Activated naive CD4-positive, alpha-beta T cell treated with anti-CD3 and anti-CD28 coated beads, Interleukin-2, amount 10 ng/mL, durations not matched to agents 7 days and 5 days (primary cell): ENCODE measurements at regions not wholly inside any gene's neighbourhood (a gene's known extent, or its start where the extent isn't known, plus 50 kb on each side); places are given as distances from the start of the nearest gene placed in this dataset.
"Not testable (repeated sequence)": the region's sequence is repeated elsewhere in the genome, so short reads cannot be mapped to it uniquely, and the experiment has no call there.

ENCODE experiments used
- CTCF ChIA-PET: fragments of 350-600 bp; sonication (Branson Sonifier 250); formaldehyde crosslinking; loops from one replicate; lab custom pipeline; 2021; ENCODE audit warnings: antibody characterized with exemption; lab: Charles Lee
- DNase-seq: peaks from one replicate; pipeline ENCODE4 v3.0.0-alpha.2; 2020
- H3K27ac Mint-ChIP-seq: one replicate; pipeline ENCODE4 v1.8.0; 2021; ENCODE audit warnings: mild to moderate bottlenecking, moderate library complexity, mixed read lengths
- H3K27me3 Mint-ChIP-seq: one replicate; pipeline ENCODE4 v1.8.0; 2021; ENCODE audit warnings: mild to moderate bottlenecking, mixed read lengths
- H3K36me3 Mint-ChIP-seq: one replicate; pipeline ENCODE4 v1.8.0; 2021; ENCODE audit warnings: mixed read lengths
- H3K4me1 Mint-ChIP-seq: one replicate; pipeline ENCODE4 v1.8.0; 2021; ENCODE audit warnings: mixed read lengths
- H3K4me3 Mint-ChIP-seq: one replicate; pipeline ENCODE4 v1.8.0; 2021; ENCODE audit warnings: mild to moderate bottlenecking, moderate library complexity, mixed read lengths
- H3K9me3 Mint-ChIP-seq: one replicate; pipeline ENCODE4 v1.8.0; 2021; ENCODE audit warnings: mixed read lengths

GRCh38 chr17:70437656-70438055 lies 268.3 kb downstream of the KCNJ2 start:
- H3K9me3 Mint-ChIP-seq, result no peaks in the 10 kb centered on the region
- CTCF ChIA-PET, result no interaction called here
- H3K4me1 Mint-ChIP-seq, result no peaks in the 10 kb centered on the region
- no peaks in the 10 kb centered on the region for H3K27me3 Mint-ChIP-seq
- no peaks in the 10 kb centered on the region for H3K36me3 Mint-ChIP-seq
- H3K27ac Mint-ChIP-seq, result no peak overlapping the region
- DNase-seq, result no peak
- H3K4me3 Mint-ChIP-seq, result no peak overlapping the region

GRCh38 chr17:70446446-70446845 lies 277.1 kb downstream of the KCNJ2 start:
- CTCF ChIA-PET, result interaction anchor here (0.7 kb wide), 1 partner anchor 730 kb away, joined by 3 read pairs; no protein-coding TSS in a partner anchor
- H3K9me3 Mint-ChIP-seq, result peaks cover 2% of the 10 kb centered on the region
- H3K4me1 Mint-ChIP-seq, result no peaks in the 10 kb centered on the region
- H3K27me3 Mint-ChIP-seq, result no peaks in the 10 kb centered on the region
- no peak for DNase-seq
- no peak overlapping the region for H3K4me3 Mint-ChIP-seq
- no peak overlapping the region for H3K27ac Mint-ChIP-seq
- no peaks in the 10 kb centered on the region for H3K36me3 Mint-ChIP-seq

GRCh38 chr17:70447588-70447987 lies 278.3 kb downstream of the KCNJ2 start:
- CTCF ChIA-PET, result no interaction called here
- H3K27ac Mint-ChIP-seq, result no peak overlapping the region
- DNase-seq, result no peak
- no peaks in the 10 kb centered on the region for H3K4me1 Mint-ChIP-seq
- H3K36me3 Mint-ChIP-seq, result no peaks in the 10 kb centered on the region
- H3K4me3 Mint-ChIP-seq, result no peak overlapping the region
- H3K9me3 Mint-ChIP-seq, result peaks cover 2% of the 10 kb centered on the region
- no peaks in the 10 kb centered on the region for H3K27me3 Mint-ChIP-seq

GRCh38 chr17:70453075-70453474 lies 283.7 kb downstream of the KCNJ2 start:
- not testable (repeated sequence) for H3K27ac Mint-ChIP-seq, H3K4me3 Mint-ChIP-seq, DNase-seq, H3K36me3 Mint-ChIP-seq, H3K27me3 Mint-ChIP-seq, H3K9me3 Mint-ChIP-seq, H3K4me1 Mint-ChIP-seq
- CTCF ChIA-PET, result interaction anchor here (0.6 kb wide), 1 partner anchor 30 kb away, joined by 3 read pairs; no protein-coding TSS in a partner anchor

- CTCF ChIA-PET, result no interaction called here
- H3K36me3 Mint-ChIP-seq, result no peaks in the 10 kb centered on the region
Observed at GRCh38 chr17:70454377-70454776, 285.0 kb downstream of the KCNJ2 start.

GRCh38 chr17:70454908-70455307 lies 285.6 kb downstream of the KCNJ2 start:
- Mint-ChIP-seq H3K27ac (no peak overlapping the region), H3K36me3 (no peaks in the 10 kb centered on the region), H3K27me3 (no peaks in the 10 kb centered on the region), H3K4me3 (no peak overlapping the region), H3K9me3 (no peaks in the 10 kb centered on the region), H3K4me1 (no peaks in the 10 kb centered on the region)
- no peak for DNase-seq
- CTCF ChIA-PET, result no interaction called here

More at GRCh38 chr17:70454377-70454776, 285.0 kb downstream of the KCNJ2 start:
- H3K9me3 Mint-ChIP-seq, result no peaks in the 10 kb centered on the region
- H3K4me3 Mint-ChIP-seq, result no peak overlapping the region
- H3K27ac Mint-ChIP-seq, result no peak overlapping the region
- H3K4me1 Mint-ChIP-seq, result no peaks in the 10 kb centered on the region
- no peaks in the 10 kb centered on the region for H3K27me3 Mint-ChIP-seq
- no peak for DNase-seq

GRCh38 chr17:70464995-70465394 lies 295.7 kb downstream of the KCNJ2 start:
- Mint-ChIP-seq H3K4me1 (no peaks in the 10 kb centered on the region), H3K9me3 (no peaks in the 10 kb centered on the region), H3K27ac (no peak overlapping the region), H3K4me3 (no peak overlapping the region), H3K27me3 (no peaks in the 10 kb centered on the region), H3K36me3 (no peaks in the 10 kb centered on the region)
- DNase-seq, result no peak
- CTCF ChIA-PET, result no interaction called here

- Mint-ChIP-seq H3K36me3 (no peaks in the 10 kb centered on the region), H3K4me3 (no peak overlapping the region), H3K27me3 (no peaks in the 10 kb centered on the region), H3K9me3 (no peaks in the 10 kb centered on the region), H3K4me1 (no peaks in the 10 kb centered on the region), H3K27ac (no peak overlapping the region)
- CTCF ChIA-PET, result no interaction called here
- DNase-seq, result no peak
Observed at GRCh38 chr17:70468661-70469060, 299.3 kb downstream of the KCNJ2 start.

GRCh38 chr17:70473049-70473448 lies 303.7 kb downstream of the KCNJ2 start:
- H3K4me3 Mint-ChIP-seq, result no peak overlapping the region
- H3K27ac Mint-ChIP-seq, result no peak overlapping the region
- no peaks in the 10 kb centered on the region for H3K9me3 Mint-ChIP-seq
- CTCF ChIA-PET, result no interaction called here
- no peak for DNase-seq
- H3K27me3 Mint-ChIP-seq, result no peaks in the 10 kb centered on the region
- no peaks in the 10 kb centered on the region for H3K36me3 Mint-ChIP-seq
- no peaks in the 10 kb centered on the region for H3K4me1 Mint-ChIP-seq

- Mint-ChIP-seq H3K36me3 (no peaks in the 10 kb centered on the region), H3K4me3 (no peak overlapping the region), H3K27me3 (no peaks in the 10 kb centered on the region), H3K27ac (no peak overlapping the region), H3K4me1 (no peaks in the 10 kb centered on the region), H3K9me3 (no peaks in the 10 kb centered on the region)
- CTCF ChIA-PET, result no interaction called here
- no peak for DNase-seq
Observed at GRCh38 chr17:70476368-70476767, 307.0 kb downstream of the KCNJ2 start.

- CTCF ChIA-PET, result no interaction called here
- Mint-ChIP-seq H3K27ac (no peak overlapping the region), H3K4me1 (no peaks in the 10 kb centered on the region), H3K4me3 (no peak overlapping the region), H3K9me3 (peaks cover 6% of the 10 kb centered on the region), H3K36me3 (no peaks in the 10 kb centered on the region), H3K27me3 (no peaks in the 10 kb centered on the region)
- no peak for DNase-seq
Observed at GRCh38 chr17:70478902-70479301, 309.6 kb downstream of the KCNJ2 start.

GRCh38 chr17:70479779-70480178 lies 310.4 kb downstream of the KCNJ2 start:
- Mint-ChIP-seq H3K4me3 (no peak overlapping the region), H3K4me1 (no peaks in the 10 kb centered on the region), H3K27me3 (no peaks in the 10 kb centered on the region), H3K9me3 (peaks cover 6% of the 10 kb centered on the region), H3K36me3 (no peaks in the 10 kb centered on the region), H3K27ac (no peak overlapping the region)
- CTCF ChIA-PET, result no interaction called here
- no peak for DNase-seq

GRCh38 chr17:70483624-70484023 lies 314.3 kb downstream of the KCNJ2 start:
- no peak for DNase-seq
- CTCF ChIA-PET, result interaction anchor here (0.6 kb wide), 1 partner anchor 30 kb away, joined by 3 read pairs; no protein-coding TSS in a partner anchor
- Mint-ChIP-seq H3K4me3 (no peak overlapping the region), H3K27ac (no peak overlapping the region), H3K27me3 (no peaks in the 10 kb centered on the region), H3K9me3 (peaks cover 6% of the 10 kb centered on the region), H3K36me3 (no peaks in the 10 kb centered on the region), H3K4me1 (no peaks in the 10 kb centered on the region)

GRCh38 chr17:70484050-70484449 lies 314.7 kb downstream of the KCNJ2 start:
- H3K27ac Mint-ChIP-seq, result no peak overlapping the region
- no peaks in the 10 kb centered on the region for H3K27me3 Mint-ChIP-seq
- H3K9me3 Mint-ChIP-seq, result peaks cover 6% of the 10 kb centered on the region
- no peaks in the 10 kb centered on the region for H3K4me1 Mint-ChIP-seq
- no peak overlapping the region for H3K4me3 Mint-ChIP-seq
- no peaks in the 10 kb centered on the region for H3K36me3 Mint-ChIP-seq
- CTCF ChIA-PET, result no interaction called here
- no peak for DNase-seq

- Mint-ChIP-seq H3K27me3 (no peaks in the 10 kb centered on the region), H3K27ac (no peak overlapping the region), H3K9me3 (peaks cover 6% of the 10 kb centered on the region), H3K4me3 (no peak overlapping the region), H3K4me1 (no peaks in the 10 kb centered on the region), H3K36me3 (no peaks in the 10 kb centered on the region)
- DNase-seq, result no peak
- CTCF ChIA-PET, result no interaction called here
Observed at GRCh38 chr17:70484496-70484895, 315.2 kb downstream of the KCNJ2 start.

GRCh38 chr17:70492368-70492767 lies 323.0 kb downstream of the KCNJ2 start:
- no peak overlapping the region for H3K4me3 Mint-ChIP-seq
- no peaks in the 10 kb centered on the region for H3K4me1 Mint-ChIP-seq
- no peaks in the 10 kb centered on the region for H3K27me3 Mint-ChIP-seq
- no peak overlapping the region for H3K27ac Mint-ChIP-seq
- no peaks in the 10 kb centered on the region for H3K36me3 Mint-ChIP-seq
- CTCF ChIA-PET, result no interaction called here
- no peaks in the 10 kb centered on the region for H3K9me3 Mint-ChIP-seq
- no peak for DNase-seq
